DLD1 (cell line): ENCODE measurements at regions not wholly inside any gene's neighbourhood (a gene's known extent, or its start where the extent isn't known, plus 50 kb on each side); places are given as distances from the start of the nearest gene placed in this dataset.

Source experiments
- in situ Hi-C: cut with HindIII; loops from 2 replicates; pipeline ENCODE4 v1.10.0; 2017; ENCODE audit warnings: low sequenced_read_pairs

- in situ Hi-C loops: no loop called here
Measured at GRCh38 chr10:44476409-44477045, 91.6 kb upstream of the CXCL12 start.

- in situ Hi-C loops: no loop called here
Measured at GRCh38 chr10:44477046-44477425, 92.1 kb upstream of the CXCL12 start.

- in situ Hi-C loops: no loop called here
Measured at GRCh38 chr10:44478040-44478439, 93.1 kb upstream of the CXCL12 start.

- in situ Hi-C loops: no loop called here
Measured at GRCh38 chr10:44478876-44479705, 94.2 kb upstream of the CXCL12 start.

GRCh38 chr10:44492678-44493077, 107.8 kb upstream of the CXCL12 start:
- in situ Hi-C loops: no loop called here

GRCh38 chr10:44498222-44498621, 113.3 kb upstream of the CXCL12 start:
- in situ Hi-C loops: no loop called here

- in situ Hi-C loops: no loop called here
Measured at GRCh38 chr10:44500451-44500850, 115.6 kb upstream of the CXCL12 start.

- in situ Hi-C loops: no loop called here
Measured at GRCh38 chr10:44506386-44506785, 121.5 kb upstream of the CXCL12 start.

GRCh38 chr10:44510379-44511115, 125.7 kb upstream of the CXCL12 start:
- in situ Hi-C loops: no loop called here

GRCh38 chr10:44511166-44511565, 126.3 kb upstream of the CXCL12 start:
- in situ Hi-C loops: no loop called here

GRCh38 chr10:44511601-44512000, 126.7 kb upstream of the CXCL12 start:
- in situ Hi-C loops: no loop called here

GRCh38 chr10:44512431-44513022, 127.6 kb upstream of the CXCL12 start:
- in situ Hi-C loops: no loop called here

GRCh38 chr10:44513591-44513990, 128.7 kb upstream of the CXCL12 start:
- in situ Hi-C loops: no loop called here

GRCh38 chr10:44516891-44517290, 132.0 kb upstream of the CXCL12 start:
- in situ Hi-C loops: no loop called here

GRCh38 chr10:44517635-44518034, 132.7 kb upstream of the CXCL12 start:
- in situ Hi-C loops: no loop called here

GRCh38 chr10:44519361-44519760, 134.5 kb upstream of the CXCL12 start:
- in situ Hi-C loops: no loop called here

GRCh38 chr10:44520651-44521050, 135.8 kb upstream of the CXCL12 start:
- in situ Hi-C loops: no loop called here

- in situ Hi-C loops: no loop called here
Measured at GRCh38 chr10:44539178-44539577, 154.3 kb upstream of the CXCL12 start.

- in situ Hi-C loops: no loop called here
Measured at GRCh38 chr10:44552726-44553125, 167.8 kb upstream of the CXCL12 start.

GRCh38 chr10:44557596-44558191, 172.8 kb upstream of the CXCL12 start:
- in situ Hi-C loops: no loop called here

GRCh38 chr10:44558521-44558920, 173.6 kb upstream of the CXCL12 start:
- in situ Hi-C loops: no loop called here
